ENCODE measurements at regions not wholly inside any gene's neighbourhood (a gene's known extent, or its start where the extent isn't known, plus 50 kb on each side); places are given as distances from the start of the nearest gene placed in this dataset.

GRCh38 chr2:134772493-134773169 lies 53.8 kb upstream of the TMEM163 start:
- H2BK5ac ChIP-seq (ENCODE audit: insufficient read length, low read length): no peak overlapping the region
- H3K79me1 ChIP-seq (ENCODE audit: insufficient read depth, low read depth, low read length, poor library complexity, severe bottlenecking): no peaks in the 10 kb centered on the region
- H3K27me3 ChIP-seq (ENCODE audit: insufficient read depth, low read length): no peaks in the 10 kb centered on the region
- H3K23me2 ChIP-seq (ENCODE audit: insufficient read length, low read depth, low read length, poor library complexity, severe bottlenecking): no peaks in the 10 kb centered on the region
- no peaks in the 10 kb centered on the region for H3K36me3 Mint-ChIP-seq (ENCODE audit: insufficient read depth in 1 of 3, low read depth in 3 of 3)
- TF ChIP-seq CTCF (conservative IDR thresholded peaks at IDR 0.05): no peak
- no peaks in the 10 kb centered on the region for H3K9me3 ChIP-seq (ENCODE audit: control insufficient read depth, low read depth, low read length)
- H4K8ac ChIP-seq (replicated peaks; ENCODE audit: insufficient read length, low read depth, low read length): no peak overlapping the region
- H3K9me3 Mint-ChIP-seq: no peaks in the 10 kb centered on the region; a peak in 1 of 5 replicates
- no peak overlapping the region for H3K27ac ChIP-seq (ENCODE audit: insufficient read length, low read depth, low read length)
- no peak overlapping the region for H3K27ac Mint-ChIP-seq
- H3K4me1 Mint-ChIP-seq: peaks cover 9 to 25% of the 10 kb centered on the region in 2 experiments
- no peak overlapping the region for H3K56ac ChIP-seq (ENCODE audit: insufficient read length, low read depth, low read length)
- peak overlapping the region; percentile 37 for H3T11ph ChIP-seq (ENCODE audit: low read length)
- peak; percentile 39 for DNase-seq
- H2BK12ac ChIP-seq (ENCODE audit: insufficient read length, low read depth, low read length): no peak overlapping the region
- H3K4ac ChIP-seq (ENCODE audit: low read depth, low read length): no peak overlapping the region
- H3K9ac ChIP-seq (ENCODE audit: extremely low read depth, insufficient read length, low read length): no peak overlapping the region
- no peak overlapping the region for H2BK20ac ChIP-seq (ENCODE audit: low read depth, low read length, poor library complexity, severe bottlenecking)
- no peak overlapping the region for H3K4me2 ChIP-seq (ENCODE audit: insufficient read depth, insufficient read length, low read length)
- H3K14ac ChIP-seq (ENCODE audit: insufficient read depth, low read length): no peak overlapping the region
- no peak overlapping the region for H2AK5ac ChIP-seq (ENCODE audit: insufficient read length, low read length)
- no peak overlapping the region for H4K91ac ChIP-seq (ENCODE audit: insufficient read length, low read depth, low read length)
- no peak overlapping the region for H2AFZ ChIP-seq (ENCODE audit: low read length)
- H3K23ac ChIP-seq (ENCODE audit: insufficient read length, low read depth, low read length): no peak overlapping the region
- no peak overlapping the region for H4K5ac ChIP-seq (ENCODE audit: insufficient read length, low read depth, low read length)
- no peak overlapping the region for H3K4me3 Mint-ChIP-seq
- H2BK15ac ChIP-seq (ENCODE audit: low read depth, low read length): no peak overlapping the region
- H3K4me1 ChIP-seq (ENCODE audit: insufficient read depth, low read length): peaks cover 14% of the 10 kb centered on the region
- H3K27me3 Mint-ChIP-seq (ENCODE audit: low read depth): no peaks in the 10 kb centered on the region; the same call in 1 of the 2 replicates
- no peaks in the 10 kb centered on the region for H3K79me2 ChIP-seq (ENCODE audit: insufficient read depth, low read length)
- no CpG with 5 or more reads among the region's 8 CpGs for WGBS (ENCODE audit: extremely low coverage, insufficient read length, low lambda C conversion rate)
- no peak overlapping the region for H2BK120ac ChIP-seq (ENCODE audit: low read depth, low read length, poor library complexity, severe bottlenecking)
- no peak overlapping the region for H3K18ac ChIP-seq (ENCODE audit: insufficient read length, low read depth, low read length)
- no peaks in the 10 kb centered on the region for H4K20me1 ChIP-seq (ENCODE audit: control insufficient read depth, insufficient read depth, insufficient read length)

Measured in H9 (cell line).